HepG2 (cell line): ENCODE measurements at regions not wholly inside any gene's neighbourhood (a gene's known extent, or its start where the extent isn't known, plus 50 kb on each side); places are given as distances from the start of the nearest gene placed in this dataset.

Experiments
- EP300 ChIP-seq, 3 experiments: sonication (generic) in 1 of 3; formaldehyde crosslinking in 1 of 3; IDR thresholded peaks; 2 replicates each; pipeline versions ENCODE4 v1.5.1 to v1.6.1; 2011 to 2020; ENCODE audit warnings: low read depth in 2 of 3, low read length in 2 of 3, borderline replicate concordance in 1 of 3, improper control_type of control experiment in 1 of 3, mild to moderate bottlenecking in 1 of 3, missing genetic modification reagents in 1 of 3, moderate library complexity in 1 of 3
- HINFP ChIP-seq: sonication (generic); formaldehyde crosslinking; IDR thresholded peaks from 2 replicates; pipeline ENCODE4 v1.4.0; 2020; ENCODE audit warnings: low read depth, mild to moderate bottlenecking, missing genetic modification reagents
- TF ChIP-seq, protein P1 (sequence below): sonication (generic); formaldehyde crosslinking; IDR thresholded peaks from 2 replicates; pipeline ENCODE4 v1.5.0; 2020; ENCODE audit warnings: mild to moderate bottlenecking, missing genetic modification reagents, moderate library complexity

GRCh38 chr10:42934351-42934811 lies 142.5 kb upstream of the RET start:
- no peak for TF ChIP-seq HINFP
- no peak for TF ChIP-seq EP300 (IDR thresholded peaks at IDR 0.05; ENCODE audit: low read depth in 2 of 2, low read length in 2 of 2)
- TF ChIP-seq EP300 (CRISPR knock-in tag; IDR thresholded peaks at IDR 0.05; ENCODE audit: borderline replicate concordance), result no peak
- TF ChIP-seq, protein P1, sequence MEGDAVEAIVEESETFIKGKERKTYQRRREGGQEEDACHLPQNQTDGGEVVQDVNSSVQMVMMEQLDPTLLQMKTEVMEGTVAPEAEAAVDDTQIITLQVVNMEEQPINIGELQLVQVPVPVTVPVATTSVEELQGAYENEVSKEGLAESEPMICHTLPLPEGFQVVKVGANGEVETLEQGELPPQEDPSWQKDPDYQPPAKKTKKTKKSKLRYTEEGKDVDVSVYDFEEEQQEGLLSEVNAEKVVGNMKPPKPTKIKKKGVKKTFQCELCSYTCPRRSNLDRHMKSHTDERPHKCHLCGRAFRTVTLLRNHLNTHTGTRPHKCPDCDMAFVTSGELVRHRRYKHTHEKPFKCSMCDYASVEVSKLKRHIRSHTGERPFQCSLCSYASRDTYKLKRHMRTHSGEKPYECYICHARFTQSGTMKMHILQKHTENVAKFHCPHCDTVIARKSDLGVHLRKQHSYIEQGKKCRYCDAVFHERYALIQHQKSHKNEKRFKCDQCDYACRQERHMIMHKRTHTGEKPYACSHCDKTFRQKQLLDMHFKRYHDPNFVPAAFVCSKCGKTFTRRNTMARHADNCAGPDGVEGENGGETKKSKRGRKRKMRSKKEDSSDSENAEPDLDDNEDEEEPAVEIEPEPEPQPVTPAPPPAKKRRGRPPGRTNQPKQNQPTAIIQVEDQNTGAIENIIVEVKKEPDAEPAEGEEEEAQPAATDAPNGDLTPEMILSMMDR (CRISPR knock-in tag), result no peak
